ENCODE measurements at regions not wholly inside any gene's neighbourhood (a gene's known extent, or its start where the extent isn't known, plus 50 kb on each side); places are given as distances from the start of the nearest gene placed in this dataset.
"Not testable (repeated sequence)": the region's sequence is repeated elsewhere in the genome, so short reads cannot be mapped to it uniquely, and the experiment has no call there.

- ATAC-seq (no peak), DNase-seq (ENCODE audit: missing footprints) (no peak)
- intact Hi-C loops (cut with DNase I), result no loop called here
Observed at GRCh38 chr3:147471741-147472140, 62.6 kb downstream of the ZIC1 start.

- no peak for DNase-seq (ENCODE audit: missing footprints)
- intact Hi-C loops (cut with DNase I), result no loop called here
- ATAC-seq, result no peak
Observed at GRCh38 chr3:147472846-147473245, 63.7 kb downstream of the ZIC1 start.

- DNase-seq (ENCODE audit: missing footprints), result no peak
- intact Hi-C loops (cut with DNase I), result no loop called here
- no peak for ATAC-seq
Observed at GRCh38 chr3:147483145-147483544, 74.0 kb downstream of the ZIC1 start.

GRCh38 chr3:147483578-147483977 lies 74.4 kb downstream of the ZIC1 start:
- intact Hi-C loops (cut with DNase I), result no loop called here
- no peak for DNase-seq (ENCODE audit: missing footprints)
- ATAC-seq, result no peak

- ATAC-seq, result no peak
- intact Hi-C loops (cut with DNase I), result no loop called here
- DNase-seq (ENCODE audit: missing footprints), result no peak
Observed at GRCh38 chr3:147493065-147493464, 83.9 kb downstream of the ZIC1 start.

- DNase-seq (ENCODE audit: missing footprints) (no peak), ATAC-seq (no peak)
- intact Hi-C loops (cut with DNase I), result no loop called here
Observed at GRCh38 chr3:147493666-147494065, 84.5 kb downstream of the ZIC1 start.

- ATAC-seq, result no peak
- intact Hi-C loops (cut with DNase I), result no loop called here
Observed at GRCh38 chr3:147497286-147497685, 88.1 kb downstream of the ZIC1 start.

GRCh38 chr3:147507638-147508286 lies 98.6 kb downstream of the ZIC1 start:
- intact Hi-C loops (cut with DNase I), result no loop called here
- DNase-seq (ENCODE audit: missing footprints) (no peak), ATAC-seq (peak; percentile 85)

More at GRCh38 chr3:147497286-147497685, 88.1 kb downstream of the ZIC1 start:
- no peak for DNase-seq (ENCODE audit: missing footprints)

GRCh38 chr3:147509448-147509847 lies 100.3 kb downstream of the ZIC1 start:
- intact Hi-C loops (cut with DNase I), result no loop called here
- DNase-seq (ENCODE audit: missing footprints) (no peak), ATAC-seq (peak; percentile 87)

GRCh38 chr3:147513785-147514184 lies 104.6 kb downstream of the ZIC1 start:
- DNase-seq (ENCODE audit: missing footprints) (no peak), ATAC-seq (no peak)
- intact Hi-C loops (cut with DNase I), result no loop called here

GRCh38 chr3:147514366-147515160 lies 105.4 kb downstream of the ZIC1 start:
- no peak for ATAC-seq
- intact Hi-C loops (cut with DNase I), result no loop called here
- no peak for DNase-seq (ENCODE audit: missing footprints)

- ATAC-seq (no peak), DNase-seq (ENCODE audit: missing footprints) (no peak)
- intact Hi-C loops (cut with DNase I), result no loop called here
Observed at GRCh38 chr3:147518465-147518864, 109.3 kb downstream of the ZIC1 start.

GRCh38 chr3:147521646-147522045 lies 112.5 kb downstream of the ZIC1 start:
- DNase-seq (ENCODE audit: missing footprints) (no peak), ATAC-seq (no peak)
- intact Hi-C loops (cut with DNase I), result no loop called here

GRCh38 chr3:147522780-147523179 lies 113.6 kb downstream of the ZIC1 start:
- intact Hi-C loops (cut with DNase I); ATAC-seq; DNase-seq (ENCODE audit: missing footprints): not testable (repeated sequence)

GRCh38 chr3:147529551-147529950 lies 120.4 kb downstream of the ZIC1 start:
- DNase-seq (ENCODE audit: missing footprints) (no peak), ATAC-seq (no peak)
- intact Hi-C loops (cut with DNase I), result no loop called here

GRCh38 chr3:147538034-147538433 lies 128.9 kb downstream of the ZIC1 start:
- ATAC-seq (no peak), DNase-seq (ENCODE audit: missing footprints) (no peak)
- intact Hi-C loops (cut with DNase I), result no loop called here

- ATAC-seq (no peak), DNase-seq (ENCODE audit: missing footprints) (no peak)
- intact Hi-C loops (cut with DNase I), result no loop called here
Observed at GRCh38 chr3:147540921-147541320, 131.8 kb downstream of the ZIC1 start.

- intact Hi-C loops (cut with DNase I), result no loop called here
- no peak for DNase-seq (ENCODE audit: missing footprints)
- ATAC-seq, result no peak
Observed at GRCh38 chr3:147544290-147544689, 135.1 kb downstream of the ZIC1 start.

- DNase-seq (ENCODE audit: missing footprints) (no peak), ATAC-seq (no peak)
- intact Hi-C loops (cut with DNase I), result no loop called here
Observed at GRCh38 chr3:147551491-147551890, 142.3 kb downstream of the ZIC1 start.

- DNase-seq (ENCODE audit: missing footprints) (no peak), ATAC-seq (no peak)
- intact Hi-C loops (cut with DNase I), result no loop called here
Observed at GRCh38 chr3:147554332-147554731, 145.2 kb downstream of the ZIC1 start.

- DNase-seq (ENCODE audit: missing footprints), result no peak
- intact Hi-C loops (cut with DNase I), result no loop called here
- no peak for ATAC-seq
Observed at GRCh38 chr3:147572970-147573340, 163.8 kb downstream of the ZIC1 start.
